Ovary (tissue), 7 donors: ENCODE measurements at regions not wholly inside any gene's neighbourhood (a gene's known extent, or its start where the extent isn't known, plus 50 kb on each side); places are given as distances from the start of the nearest gene placed in this dataset.
"Not testable (repeated sequence)": the region's sequence is repeated elsewhere in the genome, so short reads cannot be mapped to it uniquely, and the experiment has no call there.

Source experiments
- DNase-seq, 5 donors: peaks; one replicate each; pipeline ENCODE4 v3.0.0-alpha.2; 2019 to 2020
- H3K27ac ChIP-seq, 2 donors: fragments of 200-600 bp; one replicate each; pipeline versions ENCODE4 v1.5.1 to v1.8.0; 2019 to 2022
- H3K27me3 ChIP-seq: fragments of 200-600 bp; one replicate; pipeline ENCODE4 v1.8.0; 2022
- H3K36me3 ChIP-seq: fragments of 200-600 bp; sonication (generic); one replicate; pipeline ENCODE4 v1.5.1; 2019
- H3K4me1 ChIP-seq: one replicate; pipeline ENCODE4 v1.8.1; 2013; ENCODE audit warnings: mild to moderate bottlenecking, moderate library complexity; ENCODE audit not compliant: insufficient read depth
- H3K4me3 ChIP-seq: fragments of 200-600 bp; sonication (generic); one replicate; pipeline ENCODE4 v1.5.1; 2017
- H3K9me3 ChIP-seq, 2 donors: fragments of 200-600 bp in 1 of 2; sonication (generic) in 1 of 2; one replicate each; pipeline versions ENCODE4 v1.5.1 to v1.8.1; 2013 to 2019; ENCODE audit warnings: mild to moderate bottlenecking in 1 of 2, moderate library complexity in 1 of 2
- EP300 ChIP-seq: sonication (generic); formaldehyde crosslinking; IDR thresholded peaks from one replicate; pipeline ENCODE4 v1.6.1; 2017; ENCODE audit warnings: antibody characterized with exemption
- POLR2A ChIP-seq: fragments of 450-650 bp; IDR thresholded peaks from one replicate; pipeline ENCODE4 v1.6.1; 2017; ENCODE audit warnings: antibody characterized with exemption, mild to moderate bottlenecking, moderate library complexity
- WGBS, 3 donors: extraction: QIAGEN DNeasy Blood & Tissue Kit in 1 of 3; methylation state at CpG; one replicate each; pipeline versions ENCODE4 v1.1.5 to v1.1.7; 2013 to 2017; 5-methylcytosine and 5-hydroxymethylcytosine counted together
- intact Hi-C, 4 donors: fragments of 100-400 bp; cut with DNase I; formaldehyde crosslinking; loops; one replicate each; pipeline versions ENCODE4 v1.11.0 to v1.15.1; 2022 to 2023
- TF ChIP-seq, protein P1 (sequence below), 3 donors: fragments of 450-650 bp in 2 of 3; fragments of 200-600 bp in 1 of 3; IDR thresholded peaks; one replicate each; pipeline versions ENCODE4 v1.5.1 to v1.8.0; 2016 to 2022; ENCODE audit warnings: antibody characterized with exemption in 3 of 3, mild to moderate bottlenecking in 1 of 3
- donor health status: DM: no; HTN: no; CAD: no; lungs with moderate emphysema.
- donor health status: DM: no; HTN: no; CAD: no.
- donor health status: Bipolar disorder and iron deficiency.
- donor health status: DM: no; HTN: no; CAD: no.
- donor health status: DM: yes; HTN: yes; CAD: no.

DNA sequence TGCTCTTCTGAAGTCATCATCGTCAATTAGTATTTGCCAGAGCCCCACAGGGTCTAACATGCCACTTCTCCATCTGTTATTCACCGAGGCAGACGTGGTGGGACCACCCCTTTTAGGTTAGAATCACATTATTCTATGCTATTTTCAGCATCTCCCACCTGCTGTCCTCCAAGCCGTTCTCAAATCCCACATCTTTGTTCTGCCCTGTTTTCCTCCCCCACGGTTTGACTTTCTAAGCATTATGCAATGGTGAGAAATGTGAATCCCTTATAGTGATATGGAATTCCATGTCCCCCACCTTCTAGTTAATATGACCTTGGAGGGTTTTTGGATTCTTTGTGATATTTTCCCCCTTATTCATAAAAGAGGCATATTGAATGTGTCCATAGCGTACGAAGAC lies 634.1 kb upstream of the RBFOX1 start:
- no peak overlapping the region for H3K27ac ChIP-seq
- intact Hi-C loops, result no loop called here
- H3K4me3 ChIP-seq, result no peak overlapping the region
- no peaks in the 10 kb centered on the region for H3K4me1 ChIP-seq
- H3K36me3 ChIP-seq, result no peaks in the 10 kb centered on the region
- TF ChIP-seq EP300 (no peak), POLR2A (no peak)
- TF ChIP-seq, protein P1, sequence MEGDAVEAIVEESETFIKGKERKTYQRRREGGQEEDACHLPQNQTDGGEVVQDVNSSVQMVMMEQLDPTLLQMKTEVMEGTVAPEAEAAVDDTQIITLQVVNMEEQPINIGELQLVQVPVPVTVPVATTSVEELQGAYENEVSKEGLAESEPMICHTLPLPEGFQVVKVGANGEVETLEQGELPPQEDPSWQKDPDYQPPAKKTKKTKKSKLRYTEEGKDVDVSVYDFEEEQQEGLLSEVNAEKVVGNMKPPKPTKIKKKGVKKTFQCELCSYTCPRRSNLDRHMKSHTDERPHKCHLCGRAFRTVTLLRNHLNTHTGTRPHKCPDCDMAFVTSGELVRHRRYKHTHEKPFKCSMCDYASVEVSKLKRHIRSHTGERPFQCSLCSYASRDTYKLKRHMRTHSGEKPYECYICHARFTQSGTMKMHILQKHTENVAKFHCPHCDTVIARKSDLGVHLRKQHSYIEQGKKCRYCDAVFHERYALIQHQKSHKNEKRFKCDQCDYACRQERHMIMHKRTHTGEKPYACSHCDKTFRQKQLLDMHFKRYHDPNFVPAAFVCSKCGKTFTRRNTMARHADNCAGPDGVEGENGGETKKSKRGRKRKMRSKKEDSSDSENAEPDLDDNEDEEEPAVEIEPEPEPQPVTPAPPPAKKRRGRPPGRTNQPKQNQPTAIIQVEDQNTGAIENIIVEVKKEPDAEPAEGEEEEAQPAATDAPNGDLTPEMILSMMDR (IDR thresholded peaks at IDR 0.05), result no peak
- no peaks in the 10 kb centered on the region for H3K9me3 ChIP-seq
- no peak for DNase-seq
- WGBS, 3 donors, result 54 to 60% (median 59%) methylated on average over 7 of the region's 7 CpGs
- H3K27me3 ChIP-seq, result no peaks in the 10 kb centered on the region

DNA sequence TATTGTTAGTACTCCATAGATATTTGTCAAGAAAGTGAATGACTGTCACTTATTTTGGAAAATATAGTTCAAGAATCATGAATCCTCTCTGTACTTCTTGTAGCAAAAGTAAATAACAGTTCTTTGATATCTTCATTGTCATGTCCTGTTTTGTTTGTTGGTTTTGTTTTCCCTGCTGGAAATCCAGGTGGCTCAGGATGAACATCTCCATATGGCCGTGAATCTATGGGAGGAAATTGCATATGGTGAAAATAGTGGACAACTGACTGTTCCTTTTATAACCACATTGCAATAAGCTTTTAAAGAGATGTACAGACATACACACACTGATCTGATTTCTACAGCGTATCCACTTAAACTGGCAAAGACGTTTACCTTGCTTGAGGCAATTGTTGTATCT lies 637.0 kb upstream of the RBFOX1 start:
- WGBS, 3 donors, result 58 to 74% (median 74%) methylated on average over 3 of the region's 3 CpGs

DNA sequence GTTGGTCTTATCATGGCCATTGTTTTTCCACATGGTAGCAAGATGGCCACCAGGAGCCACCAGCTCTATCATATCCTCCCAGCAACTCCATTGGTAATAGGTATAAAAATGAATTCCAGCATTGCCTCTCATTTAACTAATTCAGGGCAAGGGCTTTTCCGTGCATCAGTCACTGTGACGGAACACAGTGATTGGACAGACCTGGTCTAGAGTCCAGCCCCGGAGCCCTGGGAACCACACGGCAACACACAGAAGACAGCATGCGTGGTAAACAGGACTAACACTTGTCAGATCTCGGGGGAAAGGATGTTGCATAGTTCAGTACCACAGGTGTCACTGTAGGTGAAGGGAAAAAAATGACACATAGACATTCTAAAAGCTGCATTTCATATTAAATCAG lies 638.0 kb upstream of the RBFOX1 start:
- WGBS, 3 donors, result 71 to 72% (median 72%) methylated on average over 6 of the region's 6 CpGs
- no peaks in the 10 kb centered on the region for H3K9me3 ChIP-seq
- no peak for TF ChIP-seq EP300
- TF ChIP-seq POLR2A, result no peak
- TF ChIP-seq, protein P1 (IDR thresholded peaks at IDR 0.05), result no peak
- no peak overlapping the region for H3K4me3 ChIP-seq
- H3K4me1 ChIP-seq, result no peaks in the 10 kb centered on the region
- DNase-seq, result no peak
- H3K27ac ChIP-seq, result no peak overlapping the region
- no peaks in the 10 kb centered on the region for H3K27me3 ChIP-seq
- intact Hi-C loops, result no loop called here
- no peaks in the 10 kb centered on the region for H3K36me3 ChIP-seq

More for the DNA sequence above, 637.0 kb upstream of the RBFOX1 start:
- H3K27ac ChIP-seq, result no peak overlapping the region
- H3K27me3 ChIP-seq, result no peaks in the 10 kb centered on the region
- no peaks in the 10 kb centered on the region for H3K36me3 ChIP-seq
- no peaks in the 10 kb centered on the region for H3K9me3 ChIP-seq
- H3K4me3 ChIP-seq, result no peak overlapping the region
- H3K4me1 ChIP-seq, result no peaks in the 10 kb centered on the region
- intact Hi-C loops, result no loop called here
- no peak for DNase-seq
- TF ChIP-seq, protein P1 (IDR thresholded peaks at IDR 0.05), result no peak
- TF ChIP-seq EP300, result no peak
- no peak for TF ChIP-seq POLR2A

DNA sequence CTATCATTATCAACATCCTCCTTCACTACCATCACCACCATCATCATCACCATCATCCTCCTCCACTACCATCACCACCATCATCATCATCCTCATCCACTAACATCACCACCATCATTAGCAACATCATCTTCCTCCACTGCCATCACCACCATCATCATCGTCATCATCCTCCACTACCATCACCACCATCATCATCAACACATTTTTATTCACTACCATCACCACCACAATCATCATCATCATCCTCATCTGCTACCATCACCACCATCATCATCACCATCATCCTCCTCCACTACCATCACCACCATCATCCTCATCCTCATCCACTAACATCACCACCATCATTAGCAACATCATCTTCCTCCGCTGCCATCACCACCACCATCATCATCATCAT lies 639.2 kb upstream of the RBFOX1 start:
- H3K27me3 ChIP-seq, intact Hi-C loops, H3K36me3 ChIP-seq, H3K9me3 ChIP-seq, H3K27ac ChIP-seq, DNase-seq, H3K4me3 ChIP-seq, H3K4me1 ChIP-seq: not testable (repeated sequence)
- 88 to 93% (median 91%) methylated on average over 2 of the region's 2 CpGs for WGBS, 3 donors

DNA sequence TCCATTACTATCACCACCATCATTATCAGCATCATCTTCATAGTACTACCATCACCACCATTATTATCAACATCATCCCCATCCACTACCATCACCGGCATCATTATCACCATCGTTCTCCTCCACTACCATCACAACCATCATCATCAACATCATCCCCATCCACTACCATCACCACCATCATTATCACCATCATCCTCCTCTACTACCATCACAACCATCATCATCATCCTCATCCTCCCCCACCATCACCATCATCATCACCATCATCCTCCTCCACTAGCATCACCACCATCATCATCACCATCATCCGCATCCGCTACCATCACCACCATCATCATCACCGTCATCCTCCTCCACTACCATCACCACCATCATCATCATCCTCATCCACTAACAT lies 639.8 kb upstream of the RBFOX1 start:
- intact Hi-C loops, result no loop called here
- no peaks in the 10 kb centered on the region for H3K27me3 ChIP-seq
- H3K4me1 ChIP-seq, result no peaks in the 10 kb centered on the region
- no peaks in the 10 kb centered on the region for H3K36me3 ChIP-seq
- no peak for DNase-seq
- H3K9me3 ChIP-seq, result no peaks in the 10 kb centered on the region
- TF ChIP-seq POLR2A (no peak), EP300 (no peak)
- TF ChIP-seq, protein P1 (IDR thresholded peaks at IDR 0.05), result no peak
- WGBS, 3 donors, result 76 to 98% (median 96%) methylated on average over 5 of the region's 5 CpGs
- no peak overlapping the region for H3K27ac ChIP-seq
- no peak overlapping the region for H3K4me3 ChIP-seq
